Islet precursor cell (in vitro differentiated cells): ENCODE measurements at regions not wholly inside any gene's neighbourhood (a gene's known extent, or its start where the extent isn't known, plus 50 kb on each side); places are given as distances from the start of the nearest gene placed in this dataset.

Source experiments
- DNase-seq: peaks from one replicate; pipeline ENCODE4 v3.0.0-alpha.2; 2018

- DNase-seq, result no peak
Observed at GRCh38 chr5:36355516-36355915, 53.8 kb upstream of the RANBP3L start.

GRCh38 chr5:36356915-36357314 is 55.2 kb upstream of the RANBP3L start:
- DNase-seq, result no peak

- peak; percentile 79 for DNase-seq
Observed at GRCh38 chr5:36357391-36357975, 55.8 kb upstream of the RANBP3L start.

- no peak for DNase-seq
Observed at GRCh38 chr5:36359267-36359666, 57.6 kb upstream of the RANBP3L start.

GRCh38 chr5:36360307-36360706 is 58.6 kb upstream of the RANBP3L start:
- DNase-seq, result no peak

GRCh38 chr5:36363101-36363500 is 61.4 kb upstream of the RANBP3L start:
- DNase-seq, result peak; percentile 82

GRCh38 chr5:36363744-36364143 is 62.0 kb upstream of the RANBP3L start:
- no peak for DNase-seq

- DNase-seq, result no peak
Observed at GRCh38 chr5:36364473-36364872, 62.8 kb upstream of the RANBP3L start.

GRCh38 chr5:36365896-36366295 is 64.2 kb upstream of the RANBP3L start:
- DNase-seq, result no peak

GRCh38 chr5:36366883-36367282 is 65.2 kb upstream of the RANBP3L start:
- no peak for DNase-seq

- DNase-seq, result no peak
Observed at GRCh38 chr5:36367524-36367923, 65.8 kb upstream of the RANBP3L start.

GRCh38 chr5:36369219-36369690 is 67.6 kb upstream of the RANBP3L start:
- DNase-seq, result no peak

GRCh38 chr5:36370073-36370472 is 68.4 kb upstream of the RANBP3L start:
- DNase-seq, result no peak

- DNase-seq, result no peak
Observed at GRCh38 chr5:36371366-36371765, 69.7 kb upstream of the RANBP3L start.

GRCh38 chr5:36373527-36374086 is 71.9 kb upstream of the RANBP3L start:
- no peak for DNase-seq

- peak; percentile 67 for DNase-seq
Observed at GRCh38 chr5:36374266-36374862, 72.7 kb upstream of the RANBP3L start.

- DNase-seq, result no peak
Observed at GRCh38 chr5:36377192-36377591, 75.5 kb upstream of the RANBP3L start.

- DNase-seq, result no peak
Observed at GRCh38 chr5:36378551-36378950, 76.8 kb upstream of the RANBP3L start.

- DNase-seq, result no peak
Observed at GRCh38 chr5:36382890-36383289, 81.2 kb upstream of the RANBP3L start.

- no peak for DNase-seq
Observed at GRCh38 chr5:36383942-36384341, 82.2 kb upstream of the RANBP3L start.

- no peak for DNase-seq
Observed at GRCh38 chr5:36384845-36385244, 83.1 kb upstream of the RANBP3L start.

- DNase-seq, result no peak
Observed at GRCh38 chr5:36385495-36385894, 83.8 kb upstream of the RANBP3L start.

GRCh38 chr5:36388288-36388687 is 86.6 kb upstream of the RANBP3L start:
- DNase-seq, result no peak

- DNase-seq, result peak; percentile 59
Observed at GRCh38 chr5:36389245-36389644, 87.5 kb upstream of the RANBP3L start.

- no peak for DNase-seq
Observed at GRCh38 chr5:36390640-36391039, 88.9 kb upstream of the RANBP3L start.
